Cardiac muscle cell (in vitro differentiated cells and primary cell): ENCODE measurements at regions not wholly inside any gene's neighbourhood (a gene's known extent, or its start where the extent isn't known, plus 50 kb on each side); places are given as distances from the start of the nearest gene placed in this dataset.

Experiments used
- DNase-seq, 2 donors: peaks; one replicate each; pipeline versions ENCODE4 v3.0.0 to v3.0.0-alpha.2; 2010 to 2017; ENCODE audit warnings: low read depth in 1 of 2, low spot score in 1 of 2
- H3K27ac ChIP-seq: fragments of 200-600 bp; sonication (generic); 2 replicates; pipeline ENCODE4 v1.5.1; 2016
- H3K27me3 ChIP-seq: fragments of 200-600 bp; sonication (generic); 2 replicates; pipeline ENCODE4 v1.6.0; 2016; ENCODE audit warnings: control low read depth
- H3K36me3 ChIP-seq: fragments of 200-600 bp; sonication (generic); 2 replicates; pipeline ENCODE4 v1.5.1; 2016; ENCODE audit warnings: control low read depth
- H3K4me1 ChIP-seq: fragments of 200-600 bp; sonication (generic); 2 replicates; pipeline ENCODE4 v1.8.1; 2017; ENCODE audit warnings: low read depth, mild to moderate bottlenecking, mixed run types
- H3K4me3 ChIP-seq: fragments of 200-600 bp; sonication (generic); 2 replicates; pipeline ENCODE4 v1.5.1; 2016; ENCODE audit warnings: mild to moderate bottlenecking
- H3K9me3 ChIP-seq: fragments of 200-600 bp; sonication (generic); 2 replicates; pipeline ENCODE4 v1.5.1; 2017; ENCODE audit warnings: low read depth, mild to moderate bottlenecking, control low read depth
- TF ChIP-seq, protein P1 (sequence below): IDR thresholded peaks from 2 replicates; pipeline ENCODE4 v1.5.1; 2012; ENCODE audit warnings: low read depth, mild to moderate bottlenecking, low read length

GRCh38 chr3:189404797-189405484 is 226.2 kb upstream of the TP63 start:
- no peaks in the 10 kb centered on the region for H3K36me3 ChIP-seq
- TF ChIP-seq, protein P1, sequence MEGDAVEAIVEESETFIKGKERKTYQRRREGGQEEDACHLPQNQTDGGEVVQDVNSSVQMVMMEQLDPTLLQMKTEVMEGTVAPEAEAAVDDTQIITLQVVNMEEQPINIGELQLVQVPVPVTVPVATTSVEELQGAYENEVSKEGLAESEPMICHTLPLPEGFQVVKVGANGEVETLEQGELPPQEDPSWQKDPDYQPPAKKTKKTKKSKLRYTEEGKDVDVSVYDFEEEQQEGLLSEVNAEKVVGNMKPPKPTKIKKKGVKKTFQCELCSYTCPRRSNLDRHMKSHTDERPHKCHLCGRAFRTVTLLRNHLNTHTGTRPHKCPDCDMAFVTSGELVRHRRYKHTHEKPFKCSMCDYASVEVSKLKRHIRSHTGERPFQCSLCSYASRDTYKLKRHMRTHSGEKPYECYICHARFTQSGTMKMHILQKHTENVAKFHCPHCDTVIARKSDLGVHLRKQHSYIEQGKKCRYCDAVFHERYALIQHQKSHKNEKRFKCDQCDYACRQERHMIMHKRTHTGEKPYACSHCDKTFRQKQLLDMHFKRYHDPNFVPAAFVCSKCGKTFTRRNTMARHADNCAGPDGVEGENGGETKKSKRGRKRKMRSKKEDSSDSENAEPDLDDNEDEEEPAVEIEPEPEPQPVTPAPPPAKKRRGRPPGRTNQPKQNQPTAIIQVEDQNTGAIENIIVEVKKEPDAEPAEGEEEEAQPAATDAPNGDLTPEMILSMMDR, result no peak
- DNase-seq, result no peak
- no peak overlapping the region for H3K4me3 ChIP-seq
- no peaks in the 10 kb centered on the region for H3K27me3 ChIP-seq
- H3K27ac ChIP-seq, result no peak overlapping the region
- no peaks in the 10 kb centered on the region for H3K9me3 ChIP-seq
- no peaks in the 10 kb centered on the region for H3K4me1 ChIP-seq

GRCh38 chr3:189406148-189406547 is 225.0 kb upstream of the TP63 start:
- Histone ChIP-seq H3K4me3 (no peak overlapping the region), H3K9me3 (no peaks in the 10 kb centered on the region), H3K4me1 (no peaks in the 10 kb centered on the region), H3K27ac (no peak overlapping the region), H3K27me3 (no peaks in the 10 kb centered on the region), H3K36me3 (no peaks in the 10 kb centered on the region)
- DNase-seq, result no peak
- TF ChIP-seq, protein P1, result no peak

- DNase-seq, result no peak
- Histone ChIP-seq H3K9me3 (no peaks in the 10 kb centered on the region), H3K27me3 (no peaks in the 10 kb centered on the region), H3K4me3 (no peak overlapping the region), H3K27ac (no peak overlapping the region), H3K4me1 (no peaks in the 10 kb centered on the region), H3K36me3 (no peaks in the 10 kb centered on the region)
- TF ChIP-seq, protein P1, result no peak
Measured at GRCh38 chr3:189410522-189410921, 220.7 kb upstream of the TP63 start.

DNA sequence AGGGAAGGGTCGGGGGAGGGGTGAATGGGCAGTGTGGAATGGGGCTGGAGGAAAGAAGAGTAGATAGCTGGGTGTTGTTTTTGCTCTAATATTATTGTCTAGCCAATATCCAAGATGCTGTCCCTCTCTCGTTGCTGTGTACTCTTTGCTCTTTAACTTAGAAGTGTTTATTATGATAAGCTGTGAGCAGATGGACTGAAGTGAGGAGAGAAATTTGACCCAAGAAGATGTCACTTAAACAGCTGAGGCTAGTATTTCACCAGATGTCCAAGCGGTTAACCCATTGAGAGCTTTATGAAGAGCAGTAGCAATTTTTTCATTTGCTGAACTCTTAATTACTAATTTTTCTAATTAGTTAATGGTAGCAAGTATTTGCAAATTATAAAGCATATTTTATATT is 212.2 kb upstream of the TP63 start:
- no peaks in the 10 kb centered on the region for H3K36me3 ChIP-seq
- no peak overlapping the region for H3K27ac ChIP-seq
- no peaks in the 10 kb centered on the region for H3K4me1 ChIP-seq
- no peak for DNase-seq
- TF ChIP-seq, protein P1, result no peak
- H3K27me3 ChIP-seq, result no peaks in the 10 kb centered on the region
- H3K9me3 ChIP-seq, result no peaks in the 10 kb centered on the region
- H3K4me3 ChIP-seq, result no peak overlapping the region

DNA sequence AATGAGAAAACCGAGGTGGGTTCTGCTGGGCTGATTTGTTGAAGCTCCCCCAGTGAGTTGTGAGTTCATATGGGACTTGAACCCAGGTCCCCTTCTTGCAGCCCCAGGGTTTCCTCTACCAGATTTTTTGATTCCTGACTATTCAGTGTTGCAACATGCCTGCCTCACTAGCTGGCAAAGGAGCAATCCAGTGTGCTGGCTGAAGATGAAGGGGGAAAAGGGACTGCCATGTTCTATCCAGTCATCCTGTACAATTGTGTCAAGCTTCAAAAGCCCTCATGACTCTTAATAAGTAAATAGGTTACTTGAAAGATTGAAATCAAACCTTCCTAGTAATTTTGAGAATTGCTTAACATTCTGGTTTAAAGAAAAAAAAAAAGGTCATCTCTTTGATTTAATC is 211.5 kb upstream of the TP63 start:
- Histone ChIP-seq H3K27ac (no peak overlapping the region), H3K4me1 (no peaks in the 10 kb centered on the region), H3K9me3 (no peaks in the 10 kb centered on the region), H3K4me3 (no peak overlapping the region), H3K36me3 (no peaks in the 10 kb centered on the region), H3K27me3 (no peaks in the 10 kb centered on the region)
- TF ChIP-seq, protein P1, result no peak
- no peak for DNase-seq
